Vagina (tissue), 2 donors: ENCODE measurements at regions not wholly inside any gene's neighbourhood (a gene's known extent, or its start where the extent isn't known, plus 50 kb on each side); places are given as distances from the start of the nearest gene placed in this dataset.

ENCODE experiments used
- DNase-seq, 2 donors: peaks; one replicate each; pipeline ENCODE4 v3.0.0-alpha.2; 2017; ENCODE audit errors: extremely low spot score in 2 of 2
- H3K27ac ChIP-seq: fragments of 200-600 bp; sonication (generic); one replicate; pipeline ENCODE4 v1.5.1; 2019
- H3K27me3 ChIP-seq: fragments of 200-600 bp; sonication (generic); one replicate; pipeline ENCODE4 v1.5.1; 2019
- H3K36me3 ChIP-seq, 2 donors: fragments of 200-600 bp; sonication (generic); one replicate each; pipeline ENCODE4 v1.5.1; 2017 to 2019
- H3K4me1 ChIP-seq: fragments of 200-600 bp; sonication (generic); one replicate; pipeline ENCODE4 v1.5.1; 2019
- H3K4me3 ChIP-seq, 2 donors: fragments of 200-600 bp; sonication (generic); 1 replicate in 1 of 2; 2 replicates in 1 of 2; pipeline ENCODE4 v1.5.1; 2016 to 2019
- H3K9me3 ChIP-seq: fragments of 200-600 bp; sonication (generic); one replicate; pipeline ENCODE4 v1.5.1; 2019
- POLR2A ChIP-seq, 2 donors: fragments of 450-650 bp; IDR thresholded peaks; one replicate each; pipeline ENCODE4 v1.6.1; 2017; ENCODE audit warnings: antibody characterized with exemption in 2 of 2, mild to moderate bottlenecking in 2 of 2, moderate library complexity in 2 of 2
- POLR2AphosphoS5 ChIP-seq, 2 donors: sonication (generic); formaldehyde crosslinking; IDR thresholded peaks; one replicate each; pipeline ENCODE4 v1.9.0; 2017; ENCODE audit warnings: antibody characterized with exemption in 2 of 2, mild to moderate bottlenecking in 2 of 2, low read depth in 1 of 2; ENCODE audit not compliant: insufficient read depth in 1 of 2
- intact Hi-C: fragments of 100-400 bp; cut with DNase I; formaldehyde crosslinking; loops from one replicate; pipeline ENCODE4 v1.15.1; 2023
- TF ChIP-seq, protein P1 (sequence below), 3 experiments: fragments of 450-650 bp in 2 of 3; fragments of 200-600 bp in 1 of 3; sonication (generic) in 1 of 3; IDR thresholded peaks; one replicate each; pipeline ENCODE4 v1.5.1; 2017 to 2019; ENCODE audit warnings: antibody characterized with exemption in 3 of 3, mild to moderate bottlenecking in 2 of 3, moderate library complexity in 2 of 3

DNA sequence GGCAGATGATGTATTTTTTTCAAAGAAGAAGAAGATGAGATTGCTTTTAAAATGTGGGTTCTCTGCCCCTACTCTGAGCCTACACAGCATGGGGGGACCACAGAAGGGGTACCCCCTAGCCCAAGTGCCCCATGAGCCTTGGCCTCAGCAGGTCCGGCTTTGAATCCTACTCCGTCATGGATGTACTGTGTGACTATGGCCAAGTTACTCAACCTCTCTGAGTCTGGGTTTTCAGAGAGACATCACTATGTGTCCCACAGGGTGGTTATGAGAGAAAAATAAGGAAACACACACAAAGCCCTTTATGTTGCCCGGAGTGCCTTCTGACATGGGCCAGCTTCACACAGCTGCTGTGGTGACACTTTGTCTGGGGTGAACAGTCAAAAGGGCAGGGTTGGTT lies 92.0 kb downstream of the KCTD15 start:
- intact Hi-C loops = no loop called here
- H3K4me1 ChIP-seq = peaks cover 7% of the 10 kb centered on the region
- H3K36me3 ChIP-seq = no peaks in the 10 kb centered on the region
- no peak overlapping the region for H3K4me3 ChIP-seq
- no peak for DNase-seq
- no peak overlapping the region for H3K27ac ChIP-seq
- H3K9me3 ChIP-seq = no peaks in the 10 kb centered on the region
- H3K27me3 ChIP-seq = no peaks in the 10 kb centered on the region
- TF ChIP-seq POLR2A (IDR thresholded peaks at IDR 0.05) (no peak), POLR2AphosphoS5 (IDR thresholded peaks at IDR 0.05; ENCODE audit: insufficient read depth in 1 of 2, low read depth in 1 of 2) (no peak)
- TF ChIP-seq, protein P1, sequence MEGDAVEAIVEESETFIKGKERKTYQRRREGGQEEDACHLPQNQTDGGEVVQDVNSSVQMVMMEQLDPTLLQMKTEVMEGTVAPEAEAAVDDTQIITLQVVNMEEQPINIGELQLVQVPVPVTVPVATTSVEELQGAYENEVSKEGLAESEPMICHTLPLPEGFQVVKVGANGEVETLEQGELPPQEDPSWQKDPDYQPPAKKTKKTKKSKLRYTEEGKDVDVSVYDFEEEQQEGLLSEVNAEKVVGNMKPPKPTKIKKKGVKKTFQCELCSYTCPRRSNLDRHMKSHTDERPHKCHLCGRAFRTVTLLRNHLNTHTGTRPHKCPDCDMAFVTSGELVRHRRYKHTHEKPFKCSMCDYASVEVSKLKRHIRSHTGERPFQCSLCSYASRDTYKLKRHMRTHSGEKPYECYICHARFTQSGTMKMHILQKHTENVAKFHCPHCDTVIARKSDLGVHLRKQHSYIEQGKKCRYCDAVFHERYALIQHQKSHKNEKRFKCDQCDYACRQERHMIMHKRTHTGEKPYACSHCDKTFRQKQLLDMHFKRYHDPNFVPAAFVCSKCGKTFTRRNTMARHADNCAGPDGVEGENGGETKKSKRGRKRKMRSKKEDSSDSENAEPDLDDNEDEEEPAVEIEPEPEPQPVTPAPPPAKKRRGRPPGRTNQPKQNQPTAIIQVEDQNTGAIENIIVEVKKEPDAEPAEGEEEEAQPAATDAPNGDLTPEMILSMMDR (IDR thresholded peaks at IDR 0.05) = no peak

DNA sequence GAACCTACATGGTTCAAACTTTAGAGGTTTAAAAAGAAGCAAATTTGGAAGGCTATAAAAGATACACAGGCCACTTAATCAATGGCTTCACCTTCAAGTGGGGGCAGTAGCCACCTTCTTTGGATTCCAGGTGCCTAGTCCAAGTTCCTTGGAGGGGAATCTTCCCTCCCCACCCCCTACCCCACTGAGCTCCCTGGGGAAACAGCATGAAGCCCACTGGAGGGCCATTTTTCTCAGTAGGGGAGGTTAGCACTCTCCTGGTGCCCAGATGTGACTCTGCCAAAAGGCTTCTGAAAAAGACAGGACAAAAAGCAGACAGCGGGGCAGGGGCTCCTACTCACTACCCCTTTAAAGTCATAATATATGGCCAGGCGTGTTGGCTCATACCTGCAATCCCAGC lies 93.9 kb downstream of the KCTD15 start:
- no peak overlapping the region for H3K4me3 ChIP-seq

DNA sequence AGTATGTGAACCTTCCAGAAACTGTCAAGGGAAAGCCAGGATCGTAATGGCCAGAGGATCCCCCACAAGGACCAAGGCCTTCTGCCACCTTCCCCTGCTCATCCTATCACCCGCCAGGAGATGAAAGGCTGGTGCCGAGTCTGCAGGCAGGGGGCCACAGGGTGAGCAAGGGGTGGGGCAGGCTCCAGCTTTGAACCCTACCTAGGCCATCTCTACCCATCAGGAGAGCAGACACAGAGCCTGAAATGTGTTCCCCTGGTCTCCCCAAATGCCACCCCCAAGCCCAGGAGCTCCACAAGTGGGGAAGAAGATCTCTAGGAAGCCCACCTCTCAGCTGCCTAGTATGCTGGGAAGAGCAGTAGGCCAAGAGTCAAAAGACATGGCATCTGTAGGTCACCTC lies 95.1 kb downstream of the KCTD15 start:
- DNase-seq = no peak
- no peak overlapping the region for H3K4me3 ChIP-seq
- H3K27ac ChIP-seq = no peak overlapping the region
- H3K27me3 ChIP-seq = no peaks in the 10 kb centered on the region
- no peak for TF ChIP-seq POLR2AphosphoS5 (IDR thresholded peaks at IDR 0.05; ENCODE audit: insufficient read depth in 1 of 2, low read depth in 1 of 2)
- no peak for TF ChIP-seq POLR2A (IDR thresholded peaks at IDR 0.05)
- TF ChIP-seq, protein P1 (IDR thresholded peaks at IDR 0.05) = no peak
- intact Hi-C loops = no loop called here
- no peaks in the 10 kb centered on the region for H3K36me3 ChIP-seq
- H3K4me1 ChIP-seq = no peaks in the 10 kb centered on the region
- H3K9me3 ChIP-seq = no peaks in the 10 kb centered on the region

More for the DNA sequence above, 93.9 kb downstream of the KCTD15 start:
- Histone ChIP-seq H3K27me3 (no peaks in the 10 kb centered on the region), H3K4me1 (no peaks in the 10 kb centered on the region), H3K36me3 (no peaks in the 10 kb centered on the region), H3K9me3 (no peaks in the 10 kb centered on the region), H3K27ac (no peak overlapping the region)
- TF ChIP-seq POLR2AphosphoS5 (IDR thresholded peaks at IDR 0.05; ENCODE audit: insufficient read depth in 1 of 2, low read depth in 1 of 2) (no peak), POLR2A (IDR thresholded peaks at IDR 0.05) (no peak)
- TF ChIP-seq, protein P1 (IDR thresholded peaks at IDR 0.05) = no peak
- intact Hi-C loops = no loop called here
- no peak for DNase-seq

DNA sequence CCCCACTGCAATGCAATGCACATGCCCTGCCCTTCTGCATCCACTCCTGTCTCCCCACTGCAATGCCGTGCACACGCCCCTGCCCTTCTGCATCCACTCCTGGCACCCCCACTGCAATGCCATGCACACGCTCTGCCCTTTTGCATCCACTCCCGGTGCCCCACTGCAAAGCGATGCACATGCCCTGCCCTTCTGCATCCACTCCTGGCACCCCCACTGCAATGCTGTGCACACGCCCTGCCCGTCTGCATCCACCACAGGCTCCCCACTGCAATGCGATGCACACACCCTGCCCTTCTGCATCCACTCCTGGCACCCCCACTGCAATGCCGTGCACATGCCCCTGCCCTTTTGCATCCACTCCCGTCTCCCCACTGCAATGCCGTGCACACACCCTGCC lies 98.1 kb downstream of the KCTD15 start:
- intact Hi-C loops = no loop called here
- TF ChIP-seq, protein P1 (IDR thresholded peaks at IDR 0.05) = no peak
- TF ChIP-seq POLR2A (IDR thresholded peaks at IDR 0.05) (no peak), POLR2AphosphoS5 (IDR thresholded peaks at IDR 0.05; ENCODE audit: insufficient read depth in 1 of 2, low read depth in 1 of 2) (no peak)
- H3K9me3 ChIP-seq = peaks cover 15% of the 10 kb centered on the region
- no peaks in the 10 kb centered on the region for H3K36me3 ChIP-seq
- H3K27ac ChIP-seq = no peak overlapping the region
- no peak for DNase-seq
- no peak overlapping the region for H3K4me3 ChIP-seq
- no peaks in the 10 kb centered on the region for H3K4me1 ChIP-seq
- no peaks in the 10 kb centered on the region for H3K27me3 ChIP-seq

DNA sequence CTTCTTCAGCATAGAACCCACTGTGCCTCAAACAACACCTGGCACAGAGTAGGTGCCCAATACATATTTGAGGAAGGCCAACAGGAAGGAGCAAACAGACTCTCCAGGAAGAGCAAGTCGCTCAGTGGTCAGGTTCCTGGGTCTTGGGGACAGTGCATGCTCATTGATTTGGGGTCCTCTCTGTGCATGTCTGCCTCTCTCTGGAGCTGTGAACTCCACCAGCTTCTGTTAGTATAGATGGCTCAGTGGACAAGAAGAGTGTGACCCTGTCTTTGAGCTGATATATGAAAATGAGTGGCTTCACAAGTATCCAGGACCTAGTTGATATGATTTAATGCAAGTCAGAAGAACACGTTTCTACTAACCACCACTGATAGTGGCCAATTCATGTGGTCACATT lies 98.7 kb downstream of the KCTD15 start:
- Histone ChIP-seq H3K4me3 (no peak overlapping the region), H3K4me1 (no peaks in the 10 kb centered on the region), H3K9me3 (peaks cover 15% of the 10 kb centered on the region), H3K36me3 (no peaks in the 10 kb centered on the region), H3K27me3 (no peaks in the 10 kb centered on the region), H3K27ac (no peak overlapping the region)
- no peak for DNase-seq
- TF ChIP-seq, protein P1 (IDR thresholded peaks at IDR 0.05) = no peak
- no peak for TF ChIP-seq POLR2AphosphoS5 (IDR thresholded peaks at IDR 0.05; ENCODE audit: insufficient read depth in 1 of 2, low read depth in 1 of 2)
- no peak for TF ChIP-seq POLR2A (IDR thresholded peaks at IDR 0.05)
- intact Hi-C loops = no loop called here
